GM18499 (cell line): ENCODE measurements at regions not wholly inside any gene's neighbourhood (a gene's known extent, or its start where the extent isn't known, plus 50 kb on each side); places are given as distances from the start of the nearest gene placed in this dataset.
"Not testable (repeated sequence)": the region's sequence is repeated elsewhere in the genome, so short reads cannot be mapped to it uniquely, and the experiment has no call there.

Experiments used
- ATAC-seq: cut with Tn5 transposase; IDR thresholded peaks from one replicate; pipeline ENCODE4 v1.9.1; 2021; ENCODE audit warnings: moderate number of reproducible peaks; ENCODE audit not compliant: insufficient read depth, unreplicated experiment

DNA sequence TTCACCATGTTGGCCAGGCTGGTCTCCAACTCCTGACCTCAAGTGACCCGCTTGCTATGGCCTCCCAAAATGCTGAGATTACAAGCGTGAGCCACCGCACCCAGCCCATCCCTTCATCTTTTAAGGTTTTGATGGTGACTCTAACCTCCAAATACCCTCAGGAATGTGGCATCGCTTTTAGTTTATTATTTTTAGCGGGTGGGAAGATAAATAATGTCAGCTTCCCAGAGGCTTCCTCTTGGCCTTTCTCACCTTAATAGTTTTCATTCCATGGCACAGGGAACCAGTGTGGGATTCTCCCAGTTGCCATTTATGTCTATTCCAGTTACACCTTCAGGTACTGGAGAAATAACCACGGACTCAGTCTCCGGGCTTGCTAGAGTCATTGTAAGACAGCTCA, 92.1 kb upstream of the LRRN2 start:
- no peak for ATAC-seq

DNA sequence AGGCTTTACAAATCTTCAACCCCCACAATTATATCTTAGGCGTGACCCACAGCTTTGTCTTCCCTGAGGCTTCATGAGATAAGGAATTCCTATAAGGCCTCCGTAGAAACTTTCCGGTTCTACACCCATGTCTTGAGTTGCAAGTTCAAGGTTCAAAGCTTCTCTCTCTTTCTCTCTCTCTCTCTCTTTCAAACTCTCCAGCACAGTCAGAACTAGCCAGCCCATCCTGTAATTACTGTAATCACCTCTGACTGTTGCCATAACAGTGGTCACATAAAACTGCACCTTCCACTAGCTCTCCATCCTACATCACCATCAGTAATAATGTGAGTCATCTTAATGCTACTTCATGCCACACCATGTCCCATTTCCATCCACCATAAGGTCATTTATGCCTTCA, 90.0 kb upstream of the NFASC start:
- no peak for ATAC-seq

GRCh38 chr1:204782118-204782700, 88.5 kb upstream of the NFASC start:
- ATAC-seq, result no peak

- ATAC-seq, result not testable (repeated sequence)
Measured at GRCh38 chr1:204785023-204785422, 85.6 kb upstream of the NFASC start.

- ATAC-seq, result no peak
Measured at GRCh38 chr1:204788470-204788869, 82.2 kb upstream of the NFASC start.

- ATAC-seq, result no peak
Measured at GRCh38 chr1:204791453-204792353, 79.0 kb upstream of the NFASC start.

DNA sequence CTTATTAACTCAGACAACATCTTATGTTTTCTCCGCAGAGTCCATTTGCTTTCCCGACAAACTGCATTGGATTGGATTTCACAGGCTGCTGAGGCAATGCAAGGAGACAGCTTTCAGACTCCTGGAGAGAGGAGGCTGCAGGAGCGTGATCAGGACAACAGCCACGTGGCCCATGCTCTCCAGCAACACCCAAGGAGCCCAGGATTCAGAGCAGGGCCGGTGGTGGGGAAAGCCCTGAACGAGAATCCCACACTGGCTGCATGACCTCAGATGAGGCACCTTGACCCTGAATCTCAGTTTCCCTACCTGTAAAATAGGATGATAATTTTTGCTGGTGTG, 78.3 kb upstream of the NFASC start:
- no peak for ATAC-seq

DNA sequence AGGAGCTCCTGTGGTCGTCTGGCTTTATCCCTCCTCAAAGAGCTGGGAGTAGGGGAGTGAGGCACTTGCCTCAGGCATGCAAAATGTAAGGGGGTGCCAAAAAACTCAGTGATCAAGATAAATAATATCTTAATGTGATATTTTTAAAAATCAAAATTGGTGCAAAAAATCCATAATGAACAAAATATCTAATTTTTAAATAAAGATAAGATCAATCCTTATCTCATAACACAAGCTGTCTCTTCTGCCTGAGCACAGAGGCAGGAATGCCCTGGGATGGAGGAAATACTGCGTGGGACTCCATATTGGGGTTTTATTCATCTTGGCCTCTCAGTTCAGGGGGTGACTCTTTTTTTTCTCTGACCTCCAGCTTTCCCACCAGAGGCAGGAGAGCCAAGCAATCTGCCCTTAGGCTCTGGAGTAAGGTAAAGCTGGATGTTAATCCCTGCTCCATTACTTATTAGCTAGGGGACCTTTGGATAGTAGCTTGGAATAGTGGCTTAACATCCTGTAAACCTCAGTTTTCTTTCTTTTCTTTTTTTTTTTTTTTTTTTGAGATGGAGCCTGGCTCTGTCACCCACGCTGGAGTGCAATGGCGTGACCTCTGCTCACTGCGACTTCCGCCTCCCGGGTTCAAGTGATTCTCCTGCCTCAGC, 77.3 kb upstream of the NFASC start:
- ATAC-seq, result no peak

DNA sequence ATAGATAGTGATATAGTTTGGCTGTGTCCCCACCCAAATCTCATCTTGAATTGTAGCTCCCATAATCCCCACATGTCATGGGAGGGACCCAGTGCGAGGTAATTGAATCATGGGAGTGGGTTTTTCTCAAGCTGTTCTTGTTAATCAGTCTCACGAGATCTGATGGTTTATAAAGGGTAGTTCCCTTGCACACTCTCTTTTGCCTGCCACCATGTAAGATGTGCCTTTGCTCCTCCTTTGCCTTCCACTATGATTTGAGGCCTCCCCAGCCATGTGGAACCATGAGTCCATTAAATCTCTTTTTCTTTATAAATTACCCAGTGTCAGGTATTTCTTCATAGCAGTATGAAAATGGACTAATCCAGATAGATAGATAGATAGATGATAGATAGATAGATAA, 73.8 kb upstream of the NFASC start:
- not testable (repeated sequence) for ATAC-seq

- no peak for ATAC-seq
Measured at GRCh38 chr1:204797401-204797800, 73.3 kb upstream of the NFASC start.

GRCh38 chr1:204799630-204800029, 71.0 kb upstream of the NFASC start:
- no peak for ATAC-seq

- no peak for ATAC-seq
Measured at GRCh38 chr1:204801211-204801610, 69.5 kb upstream of the NFASC start.

DNA sequence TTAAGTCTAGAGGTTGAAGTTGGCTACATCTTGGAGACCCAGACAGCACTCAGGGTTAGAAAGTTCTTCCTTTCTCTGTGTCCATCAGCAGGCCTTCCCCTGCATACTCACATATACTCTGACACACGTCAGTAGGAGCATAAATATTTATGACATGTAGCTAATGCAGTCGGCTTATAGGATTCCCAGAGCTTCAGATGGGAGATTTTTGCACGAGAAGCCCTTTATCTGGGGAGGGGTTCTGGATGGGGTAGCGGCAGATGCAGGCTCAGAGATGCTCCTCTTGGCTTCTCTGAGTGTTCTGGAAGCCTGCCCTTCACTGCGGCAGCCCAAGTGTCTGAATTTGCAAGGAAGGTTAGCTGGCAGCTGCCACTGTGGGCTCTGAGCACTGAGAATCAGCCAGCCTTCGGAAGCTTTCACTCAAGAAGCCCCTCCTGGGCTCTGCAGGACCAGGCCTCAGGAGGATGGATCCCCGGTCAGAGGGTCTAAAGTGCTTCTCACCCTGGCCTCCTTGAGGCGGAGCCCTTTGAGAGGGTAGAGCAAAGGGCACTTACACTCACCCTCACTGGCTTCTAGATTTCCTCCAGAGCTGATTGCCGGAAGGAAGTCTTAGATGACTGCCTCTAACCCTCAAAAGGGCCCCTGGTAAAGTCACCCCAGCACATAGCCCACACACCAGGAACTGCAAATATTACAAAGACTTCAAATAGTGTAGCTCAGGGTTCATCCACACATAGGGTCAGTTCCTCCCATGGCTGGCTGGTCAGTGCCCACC, 68.1 kb upstream of the NFASC start:
- no peak for ATAC-seq

- no peak for ATAC-seq
Measured at GRCh38 chr1:204803607-204804006, 67.1 kb upstream of the NFASC start.

DNA sequence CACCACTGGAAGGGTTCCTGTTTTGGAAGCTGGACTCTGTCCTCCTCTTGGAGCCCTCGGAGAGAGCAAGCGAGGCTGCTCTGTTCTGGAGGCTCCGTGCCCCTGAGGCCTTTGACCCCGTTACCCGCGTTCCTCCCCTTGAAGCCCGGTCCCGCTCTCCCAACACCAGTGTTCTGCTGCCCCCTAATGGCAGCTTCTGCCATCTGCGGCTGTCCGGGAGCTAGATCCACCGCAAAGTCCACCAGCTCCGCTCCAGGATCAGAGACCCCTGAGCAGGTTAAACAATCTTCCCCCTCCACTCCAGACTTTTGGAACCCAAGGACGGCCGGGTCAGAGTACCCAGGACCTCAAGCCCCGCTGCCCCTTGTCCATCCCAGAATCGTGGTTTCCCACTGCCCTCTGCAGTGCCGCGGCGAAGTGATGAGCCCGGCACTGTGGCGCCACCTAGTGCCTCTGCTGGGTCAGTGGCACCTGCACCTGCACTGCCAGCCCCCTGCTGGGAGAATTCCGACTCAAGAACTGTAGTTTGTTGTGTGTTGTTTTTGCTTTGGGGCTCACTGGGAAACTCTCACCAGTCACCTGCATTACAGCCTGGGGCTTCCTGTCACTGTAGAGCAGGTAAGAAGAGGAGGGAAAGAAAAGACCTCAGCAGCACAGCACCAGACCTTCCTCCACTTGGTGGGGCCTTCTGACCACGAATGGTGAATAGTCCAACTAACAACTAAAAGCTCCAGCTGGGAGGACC, 63.5 kb upstream of the NFASC start:
- peak; percentile 64 for ATAC-seq

GRCh38 chr1:204809488-204809887, 61.2 kb upstream of the NFASC start:
- no peak for ATAC-seq

- no peak for ATAC-seq
Measured at GRCh38 chr1:204812842-204813241, 57.8 kb upstream of the NFASC start.

DNA sequence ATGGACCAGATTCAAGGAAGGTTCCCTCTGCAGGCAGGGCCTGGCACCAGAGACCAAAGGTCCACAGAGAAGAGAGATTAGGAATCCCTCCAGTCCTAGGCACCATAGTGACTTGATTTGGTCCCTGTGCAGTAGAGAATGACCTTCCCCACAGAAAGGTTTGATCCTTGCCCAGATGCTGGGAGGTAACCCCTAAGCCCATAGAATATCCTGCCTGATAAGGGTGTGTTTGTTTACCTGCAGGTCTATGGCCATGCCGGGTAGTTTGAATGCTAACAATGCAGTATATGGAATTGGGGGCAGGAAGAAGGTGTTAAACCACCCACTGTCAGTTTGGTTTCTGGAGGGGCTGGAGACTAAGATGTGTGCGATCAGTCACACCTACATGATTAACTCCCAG, 57.1 kb upstream of the NFASC start:
- no peak for ATAC-seq

GRCh38 chr1:204814166-204814884, 56.3 kb upstream of the NFASC start:
- ATAC-seq, result no peak
